HG02642 (cell line): ENCODE measurements at regions not wholly inside any gene's neighbourhood (a gene's known extent, or its start where the extent isn't known, plus 50 kb on each side); places are given as distances from the start of the nearest gene placed in this dataset.

ENCODE experiments used
- ATAC-seq: cut with Tn5 transposase; IDR thresholded peaks from one replicate; pipeline ENCODE4 v1.9.1; 2021; ENCODE audit warnings: mild to moderate bottlenecking; ENCODE audit not compliant: unreplicated experiment, poor library complexity

DNA sequence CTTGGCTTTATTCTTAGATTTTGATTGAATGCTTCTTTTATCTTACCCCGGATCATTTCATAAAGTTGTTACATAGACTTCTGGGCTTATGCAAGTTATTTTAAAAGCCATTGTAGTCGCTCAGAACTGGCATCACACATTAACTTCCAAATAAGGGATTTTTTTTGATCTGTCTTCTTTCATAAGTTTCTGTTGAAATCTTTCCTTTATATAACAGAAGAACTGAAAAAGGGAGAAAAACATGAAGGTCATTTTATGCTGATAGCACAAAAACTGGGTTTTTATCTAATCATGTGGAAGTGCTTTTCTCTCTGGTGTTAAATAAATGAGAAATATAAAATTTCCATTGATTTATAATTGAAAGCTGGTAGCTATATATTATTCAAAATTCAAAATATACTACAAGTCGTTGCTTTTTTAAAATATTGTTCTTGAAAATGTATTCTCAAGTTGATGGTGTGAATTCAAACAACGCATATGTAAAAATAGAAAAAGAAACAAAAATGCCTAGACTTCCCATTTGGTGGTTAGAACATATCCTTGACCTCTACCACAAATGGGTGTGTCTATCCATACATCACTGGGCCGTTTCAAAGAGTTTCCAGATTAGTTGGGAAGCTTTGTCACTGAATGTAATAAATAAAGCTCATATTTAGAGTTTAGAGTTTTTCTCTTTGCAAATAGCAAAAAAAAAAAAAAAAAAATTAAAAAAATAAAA lies 258.3 kb upstream of the ZPLD1 start:
- ATAC-seq = no peak

DNA sequence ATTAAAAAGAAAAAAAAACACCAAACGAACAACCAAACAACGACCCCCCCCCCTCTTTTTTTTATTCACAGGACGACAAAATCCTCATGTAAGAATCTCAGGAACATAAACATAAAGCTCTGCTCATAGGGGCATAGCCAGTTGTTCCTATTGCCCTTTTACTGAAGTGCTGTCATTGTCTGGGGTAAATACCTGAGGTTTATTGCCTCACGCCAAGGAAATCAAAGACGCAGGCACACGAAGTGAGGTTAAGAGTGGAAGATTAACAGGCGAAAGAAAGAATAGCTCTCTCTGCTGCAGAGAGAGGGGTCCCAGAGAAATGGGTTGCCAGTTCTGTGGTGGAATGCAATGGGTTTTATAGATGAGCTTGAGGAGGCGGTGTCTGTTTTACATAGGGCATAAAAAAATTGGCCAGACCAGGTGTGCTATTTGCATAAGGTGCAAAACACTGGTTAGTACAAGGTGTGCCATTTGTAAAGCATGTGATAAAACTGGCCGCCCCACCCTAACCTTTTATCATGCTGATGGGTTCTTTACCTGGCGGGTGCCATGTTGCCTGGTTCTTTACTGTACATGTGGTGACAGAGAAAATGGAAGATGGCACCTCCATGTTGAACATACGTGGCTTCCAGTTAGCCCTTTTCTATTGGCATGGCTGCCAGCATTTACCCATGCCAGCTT lies 257.6 kb upstream of the ZPLD1 start:
- no peak for ATAC-seq

DNA sequence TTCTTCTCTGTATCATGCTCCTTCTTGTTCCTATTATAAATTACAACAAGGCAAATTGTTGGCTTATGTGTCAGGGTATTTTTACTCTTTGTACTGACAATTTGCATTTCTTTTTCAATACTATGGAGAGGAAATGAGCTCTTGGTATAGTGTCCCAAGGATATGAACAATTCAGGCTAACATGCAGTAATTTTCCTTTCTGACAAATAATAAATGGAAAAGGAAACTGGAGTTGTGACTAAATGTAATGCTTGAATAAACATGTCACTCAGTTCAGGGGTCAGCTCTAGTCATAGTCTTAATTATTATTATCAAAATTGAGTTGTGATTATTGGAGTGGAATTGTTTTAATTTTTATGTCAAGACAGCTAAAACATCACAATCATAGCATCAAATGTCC lies 256.0 kb upstream of the ZPLD1 start:
- no peak for ATAC-seq

DNA sequence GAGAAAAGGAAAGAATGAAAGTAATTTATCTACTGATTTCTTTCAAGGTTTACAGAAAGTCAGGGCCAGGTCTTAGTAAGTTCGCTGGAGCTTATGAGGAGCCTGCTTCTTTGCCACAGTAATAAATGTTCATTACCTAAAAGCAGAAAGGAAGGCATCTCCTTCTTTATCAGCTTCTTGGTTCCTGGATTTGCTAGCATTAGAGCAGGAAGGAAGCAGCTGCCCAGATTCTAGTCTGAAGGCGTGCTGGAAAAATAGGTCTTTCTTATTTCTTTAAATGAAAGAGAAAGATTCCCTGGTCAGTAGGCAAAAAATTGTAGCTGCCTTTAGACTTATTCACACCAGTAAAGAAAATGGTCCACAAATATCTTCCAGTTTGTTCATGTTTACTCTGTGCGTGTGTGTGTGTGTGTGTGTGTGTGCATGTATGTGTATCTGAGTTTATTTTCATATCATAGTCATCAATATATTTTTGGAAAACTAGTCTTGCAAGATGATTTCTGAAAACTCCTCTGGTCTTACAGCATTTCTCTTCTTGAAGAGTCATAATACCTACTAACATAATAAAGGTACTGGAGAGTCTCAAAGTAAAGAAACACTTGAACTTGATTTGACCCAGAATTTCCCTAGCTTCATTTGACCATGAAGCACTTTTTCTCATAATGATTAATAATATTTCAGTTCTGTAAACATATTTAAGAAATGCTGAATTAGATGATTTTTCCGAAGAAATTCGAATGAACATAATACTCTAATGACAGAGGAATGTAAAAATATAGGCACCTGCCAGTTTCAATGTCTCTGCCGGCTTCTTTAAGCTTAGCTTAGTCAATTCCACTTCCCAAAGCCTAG lies 255.3 kb upstream of the ZPLD1 start:
- ATAC-seq = no peak

DNA sequence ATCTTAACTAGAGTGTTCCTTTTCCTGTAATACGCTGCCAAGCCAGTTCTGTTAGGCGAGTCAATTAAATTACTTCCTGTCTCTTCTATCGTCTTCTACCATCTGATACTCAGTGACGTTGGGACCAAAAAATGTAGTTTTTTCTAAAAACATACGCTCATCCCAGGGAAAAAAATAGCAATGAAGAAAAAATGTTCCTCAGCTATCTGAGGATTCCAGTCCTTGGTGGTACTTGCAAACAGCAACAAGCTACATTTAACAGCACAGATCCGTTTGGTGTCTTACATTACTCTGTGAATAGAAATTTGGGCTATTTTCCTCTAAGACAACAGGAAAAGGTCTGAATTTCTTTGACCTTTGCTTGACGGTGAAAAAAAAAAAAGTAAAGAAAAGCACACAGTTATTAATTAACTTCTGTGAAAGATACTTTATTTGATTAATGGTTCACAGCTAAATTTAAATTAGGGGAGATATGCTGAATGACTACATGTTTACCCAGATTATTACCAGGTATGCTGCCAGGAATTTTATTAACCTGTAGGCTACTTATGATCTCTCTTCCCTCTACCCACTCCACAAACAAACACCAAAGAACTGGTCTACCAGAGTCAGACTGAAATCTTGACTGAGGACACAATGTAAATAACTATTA lies 254.4 kb upstream of the ZPLD1 start:
- ATAC-seq = no peak

DNA sequence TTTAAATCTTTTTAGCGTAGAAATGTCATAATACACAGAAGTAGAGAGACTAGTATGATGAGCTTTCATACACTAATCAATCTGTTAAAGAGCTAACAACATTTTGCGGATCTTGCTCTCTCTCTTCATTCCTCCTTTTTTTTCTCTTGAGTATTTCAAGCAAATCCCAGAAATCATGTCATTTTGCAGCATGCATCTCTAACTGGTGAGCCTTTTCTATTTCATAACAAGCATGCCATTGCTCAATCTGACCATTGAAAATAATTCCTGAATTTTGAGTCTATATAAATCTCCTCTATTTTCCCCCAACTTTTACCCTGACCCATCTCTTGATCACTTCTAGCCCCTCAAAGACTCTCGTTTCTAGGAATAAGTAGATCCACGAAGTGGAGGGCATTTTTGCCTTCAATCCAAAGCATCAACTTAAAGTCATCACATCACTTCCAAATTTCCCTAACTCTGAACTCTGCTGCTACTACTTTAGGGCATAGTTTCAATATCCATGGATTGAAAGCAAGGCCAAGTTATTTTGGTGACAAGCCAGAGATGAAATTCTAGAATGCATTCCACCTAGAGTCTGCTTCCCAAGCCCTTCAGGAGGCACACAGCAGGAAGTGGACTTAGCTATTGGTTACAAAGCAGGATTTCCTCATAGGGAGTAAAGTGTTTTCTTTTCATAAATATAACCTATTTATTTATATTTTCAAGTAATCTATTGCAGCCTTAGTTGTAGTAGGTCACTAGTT lies 253.5 kb upstream of the ZPLD1 start:
- ATAC-seq = no peak

DNA sequence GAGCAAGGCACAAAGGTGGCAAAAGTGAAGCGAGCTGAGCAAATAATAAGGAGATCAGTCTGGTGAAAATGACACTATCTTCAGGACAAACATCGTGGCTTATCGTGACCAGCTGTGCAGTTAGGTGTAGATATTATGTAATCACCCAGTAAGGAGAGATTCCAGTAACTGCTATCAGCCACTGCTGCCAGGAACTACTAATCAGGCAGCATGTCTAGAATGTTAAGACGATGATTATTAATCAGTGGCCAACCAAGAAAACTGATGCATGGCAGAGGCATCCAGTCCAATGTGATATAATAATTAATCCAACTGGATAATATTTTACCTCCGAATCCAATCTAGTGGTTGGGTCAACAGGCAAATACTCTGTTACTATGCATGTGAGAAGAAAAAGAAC lies 252.7 kb upstream of the ZPLD1 start:
- no peak for ATAC-seq

DNA sequence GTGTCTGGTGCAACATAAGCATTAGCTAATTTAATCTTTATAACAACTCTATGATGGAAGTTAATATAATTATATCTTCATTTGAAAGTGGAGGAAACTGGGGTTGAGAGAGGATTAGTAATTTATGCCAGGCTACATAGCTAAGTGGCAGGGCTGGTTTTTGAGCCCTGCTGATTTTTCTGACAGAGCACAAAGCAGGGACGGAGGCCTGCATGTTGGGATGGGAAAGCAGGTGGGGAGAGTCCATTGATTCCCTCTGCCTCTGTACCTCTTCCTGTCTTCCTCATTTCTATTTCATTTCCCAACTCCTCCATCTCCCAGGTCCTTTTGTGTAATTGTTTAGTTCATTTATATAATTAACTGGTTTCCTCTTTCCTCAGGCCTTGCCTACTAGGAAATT lies 251.6 kb upstream of the ZPLD1 start:
- no peak for ATAC-seq

DNA sequence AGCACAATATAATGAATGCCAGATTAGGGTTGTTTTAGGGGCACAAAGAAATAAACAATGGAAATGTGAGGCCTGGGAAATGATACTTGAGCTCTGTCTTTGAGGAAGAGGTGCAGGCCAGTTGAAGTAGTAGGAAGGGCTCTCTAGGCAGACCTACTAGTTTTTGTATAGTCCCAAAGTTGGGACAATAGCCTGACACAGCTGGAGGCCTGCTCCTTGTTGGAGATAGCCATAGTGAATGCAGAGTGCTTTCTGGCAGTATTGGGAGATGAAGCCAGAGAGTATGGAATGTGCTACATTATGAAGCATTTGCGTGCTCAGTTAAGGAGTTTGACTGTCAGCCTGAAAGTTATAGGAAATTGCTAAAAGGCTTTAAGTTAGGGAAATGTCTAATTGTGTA lies 251.2 kb upstream of the ZPLD1 start:
- no peak for ATAC-seq

DNA sequence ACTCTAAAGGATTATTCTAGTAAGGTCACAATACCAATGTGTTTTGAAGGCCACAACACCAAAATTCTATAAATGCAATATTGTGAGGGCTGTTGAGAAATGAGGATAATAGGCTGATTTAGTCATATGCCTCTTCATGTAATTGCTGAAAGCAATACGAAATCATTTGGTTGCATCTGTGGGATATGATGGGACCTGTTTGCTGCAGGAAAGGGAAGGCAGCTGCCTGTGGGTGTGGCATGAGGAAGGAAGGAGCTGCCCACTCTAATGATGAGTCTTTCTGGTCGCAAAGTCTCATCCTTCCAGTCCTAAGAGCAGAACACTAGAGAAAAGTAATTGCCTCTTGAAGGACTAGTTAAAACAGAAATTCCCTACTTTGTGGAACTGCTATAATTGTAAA lies 245.3 kb upstream of the ZPLD1 start:
- no peak for ATAC-seq

DNA sequence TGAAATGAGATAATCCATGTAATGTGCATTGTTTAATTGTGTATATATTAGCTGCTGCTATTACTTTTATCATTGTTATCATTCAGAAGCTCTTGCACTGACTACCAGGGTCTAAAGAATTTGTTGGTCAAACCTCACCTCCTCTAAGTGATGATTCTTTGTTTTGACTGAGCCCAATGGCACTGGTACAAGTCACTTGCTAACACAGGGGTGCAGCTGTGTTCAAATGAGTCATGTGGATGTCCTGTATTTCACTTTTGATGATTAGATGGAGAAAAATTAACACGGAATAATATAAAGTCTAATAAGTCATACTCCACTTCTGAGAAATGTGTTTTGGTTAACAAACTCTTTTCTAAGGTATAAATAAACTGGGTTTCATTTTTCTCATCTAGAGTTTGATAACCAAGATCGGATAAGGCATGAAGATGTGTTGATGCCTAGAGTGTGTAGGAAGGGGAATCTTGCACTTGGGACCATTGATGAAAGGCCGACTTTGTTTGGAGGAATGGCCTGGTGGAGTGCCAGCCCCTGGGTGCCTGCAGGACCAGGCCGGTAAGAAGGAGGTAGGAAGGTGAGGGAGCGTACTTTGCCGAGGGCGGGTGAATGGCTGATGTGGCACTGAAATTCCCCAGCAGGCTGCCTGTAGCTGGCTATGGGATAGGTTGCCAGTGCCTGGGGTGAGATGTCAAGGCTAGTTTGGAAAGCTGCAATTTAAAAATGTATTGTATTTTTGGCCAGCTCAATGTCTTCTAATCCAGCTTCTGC lies 244.7 kb upstream of the ZPLD1 start:
- ATAC-seq = no peak

DNA sequence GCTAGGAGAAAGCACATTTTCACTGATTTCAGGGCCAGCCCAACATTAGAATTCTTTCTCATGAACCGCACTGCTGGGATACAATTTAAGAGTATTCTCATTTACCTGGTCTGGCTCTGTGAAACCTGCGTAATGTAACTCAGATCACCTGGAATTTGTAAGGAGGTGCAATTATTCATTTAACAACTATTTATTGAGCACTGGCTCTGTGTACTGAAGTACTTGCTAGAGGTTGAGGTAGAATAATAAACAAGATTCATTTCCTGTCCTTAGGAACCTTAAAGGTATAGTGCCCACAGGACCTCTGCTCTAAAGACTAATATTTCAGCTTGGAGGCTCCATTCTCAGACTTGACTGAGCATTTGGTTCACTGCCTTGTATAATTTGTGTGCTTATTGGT lies 242.2 kb upstream of the ZPLD1 start:
- no peak for ATAC-seq

DNA sequence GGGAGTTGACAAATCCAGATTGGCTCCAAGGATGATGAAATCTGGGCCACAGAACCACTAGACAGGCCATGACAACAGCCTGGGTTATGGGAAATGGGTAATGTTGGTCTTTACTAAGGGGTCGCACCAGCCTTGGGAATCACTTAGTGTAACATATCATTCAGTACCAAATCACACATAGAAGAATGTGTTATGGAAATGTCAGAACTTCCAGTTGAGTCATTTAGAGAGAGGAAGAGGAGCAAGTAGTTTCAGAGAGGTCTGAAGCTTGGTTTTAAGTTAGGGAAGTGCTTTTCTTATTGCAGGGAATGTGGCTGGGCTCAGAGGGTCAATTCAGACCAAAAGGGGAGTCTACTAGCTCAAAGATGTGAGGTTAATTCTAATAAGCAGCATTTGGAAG lies 241.6 kb upstream of the ZPLD1 start:
- no peak for ATAC-seq

DNA sequence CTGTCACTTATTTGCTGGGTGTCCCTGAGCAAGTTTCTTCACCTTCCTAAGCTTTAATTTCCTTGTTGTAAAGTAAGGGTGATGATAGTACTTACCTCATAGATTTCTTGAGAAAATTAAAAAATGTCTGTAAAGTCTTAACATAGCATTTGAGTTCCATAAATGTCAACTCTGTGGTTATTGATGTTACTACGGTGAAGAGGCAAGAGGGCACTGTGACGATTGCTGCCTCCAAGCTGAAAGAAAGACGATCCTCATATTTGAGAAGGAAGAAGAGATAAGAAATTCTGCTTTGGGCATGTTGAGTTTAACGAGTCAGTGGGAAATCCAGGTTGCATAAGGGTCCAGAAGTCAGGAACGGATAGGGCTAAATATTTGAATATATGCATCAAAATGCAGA lies 240.8 kb upstream of the ZPLD1 start:
- no peak for ATAC-seq

DNA sequence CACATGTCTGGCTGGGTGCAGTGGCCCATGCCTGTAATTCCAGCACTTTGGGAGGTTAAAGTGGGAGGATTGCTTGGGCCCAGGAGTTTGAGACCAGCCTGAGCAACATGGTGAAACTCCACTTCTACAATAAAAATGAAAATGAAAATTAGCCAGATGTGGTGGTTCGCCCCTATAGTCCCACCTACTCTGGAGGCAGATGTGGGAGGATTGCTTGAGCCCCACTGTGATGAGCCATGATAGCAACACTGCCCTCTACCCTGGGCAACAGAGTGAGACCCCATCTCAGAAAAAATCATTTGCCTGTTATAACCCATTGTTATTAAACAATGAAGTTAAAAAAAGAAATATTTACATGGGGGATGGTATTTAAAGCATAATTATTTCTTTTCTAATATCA lies 240.1 kb upstream of the ZPLD1 start:
- ATAC-seq = peak; percentile 46

DNA sequence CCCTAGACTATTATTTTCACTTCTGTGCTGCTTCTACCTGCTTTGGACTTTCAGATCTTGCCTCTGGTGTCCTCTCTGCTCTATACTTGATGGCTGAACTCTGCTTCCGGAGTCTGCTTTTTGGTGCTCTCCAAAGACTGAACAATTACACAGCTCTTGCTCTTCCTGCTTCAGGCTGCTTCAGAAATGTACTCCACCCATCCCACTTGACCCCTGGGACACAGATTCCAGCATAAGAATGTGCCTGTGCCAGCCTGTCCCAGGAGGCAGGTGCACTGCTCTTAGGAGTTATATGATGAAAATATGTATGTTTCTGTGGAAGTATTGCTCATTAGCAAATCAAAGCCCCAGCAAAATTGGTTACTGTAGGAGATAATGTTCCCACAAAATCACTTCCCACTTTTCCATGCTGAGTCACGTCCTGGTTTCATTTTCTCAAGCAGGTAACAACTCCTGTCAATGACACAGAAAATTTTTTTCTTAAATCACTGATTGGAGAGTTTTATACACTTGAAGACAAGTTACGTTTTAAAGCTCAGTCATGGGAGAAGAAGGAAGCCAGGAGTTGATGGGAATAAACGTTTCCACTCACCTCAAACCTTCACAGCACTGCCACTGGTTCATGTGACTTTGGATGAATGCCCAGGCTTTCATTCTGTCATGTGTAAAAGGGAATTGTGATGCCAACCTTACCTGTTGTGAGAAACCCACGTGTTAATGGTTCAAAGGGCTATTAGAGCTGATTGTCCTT lies 239.4 kb upstream of the ZPLD1 start:
- ATAC-seq = no peak

DNA sequence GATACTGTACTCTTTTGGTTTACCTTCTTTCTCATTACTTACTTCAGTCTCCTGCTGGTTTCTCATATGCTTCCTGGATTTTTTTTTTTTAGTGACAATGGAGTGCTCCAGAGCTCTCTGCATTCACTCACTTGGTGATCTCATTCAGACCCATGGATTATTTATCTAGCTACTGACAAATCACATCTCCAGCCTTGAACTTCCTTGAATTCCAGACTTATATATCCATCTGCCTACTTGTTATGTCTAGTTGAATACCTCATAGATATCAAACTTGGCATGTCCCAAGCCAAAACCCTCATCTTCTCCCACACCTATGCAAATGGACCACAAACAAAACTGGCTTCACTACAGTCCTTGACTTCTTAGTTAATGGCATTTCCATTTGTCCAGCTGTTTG lies 234.7 kb upstream of the ZPLD1 start:
- ATAC-seq = no peak

DNA sequence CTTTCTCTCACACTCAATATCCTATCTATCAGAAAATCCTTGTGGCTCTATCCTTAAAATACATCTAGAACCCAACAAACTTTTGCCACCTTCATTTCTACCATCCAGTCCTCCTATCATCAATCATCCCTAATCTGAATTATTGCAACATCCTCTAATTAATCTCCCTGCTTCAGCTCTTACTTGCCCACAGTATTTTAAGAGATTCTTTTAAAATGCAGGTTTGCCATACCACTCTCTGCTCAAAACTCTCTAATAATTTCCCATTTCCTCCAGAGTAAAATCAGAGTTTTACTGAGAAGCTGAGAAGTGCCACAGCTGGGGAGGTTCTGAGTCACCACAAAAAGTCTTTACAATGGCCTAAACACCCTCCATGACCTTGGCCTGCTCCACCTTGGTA lies 234.3 kb upstream of the ZPLD1 start:
- no peak for ATAC-seq

DNA sequence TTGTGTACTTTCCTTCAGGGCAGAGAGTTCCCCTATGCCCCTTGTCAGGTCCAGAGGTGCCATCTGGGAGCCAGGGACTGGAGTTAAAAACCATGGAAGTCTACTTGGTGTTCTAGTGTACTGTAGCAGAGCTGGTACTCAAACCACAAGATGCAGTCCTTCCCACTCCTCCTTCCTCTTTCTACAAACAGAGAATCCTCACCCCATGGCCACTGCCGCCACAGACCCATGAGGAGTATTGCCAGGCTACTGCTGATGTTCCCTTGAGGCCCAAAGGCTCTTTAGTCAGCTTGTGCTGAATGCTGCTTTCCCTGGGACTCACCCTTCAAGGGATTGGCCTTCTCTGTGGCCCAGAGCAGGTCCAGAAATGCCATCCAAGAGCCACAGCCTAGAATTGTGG lies 229.2 kb upstream of the ZPLD1 start:
- ATAC-seq = no peak
